MM.1S (cell line): ENCODE measurements at regions not wholly inside any gene's neighbourhood (a gene's known extent, or its start where the extent isn't known, plus 50 kb on each side); places are given as distances from the start of the nearest gene placed in this dataset.

Experiments used
- DNase-seq: peaks from one replicate; pipeline ENCODE4 v3.0.0-alpha.2; 2015
- H2AFZ ChIP-seq: fragments of 300-600 bp; sonication (generic); 2 replicates; pipeline ENCODE4 v1.6.0; 2016; ENCODE audit warnings: antibody characterized with exemption, low read length
- H3F3A ChIP-seq: fragments of 300-600 bp; sonication (generic); 2 replicates; pipeline ENCODE4 v1.6.1; 2016; ENCODE audit warnings: mild to moderate bottlenecking, antibody characterized with exemption, low read length, moderate library complexity, mixed read lengths; ENCODE audit not compliant: insufficient read depth
- H3K27ac ChIP-seq: fragments of 300-600 bp; sonication (generic); 2 replicates; pipeline ENCODE4 v1.5.1; 2016; ENCODE audit warnings: mild to moderate bottlenecking, low read length
- H3K27me3 ChIP-seq: fragments of 300-600 bp; sonication (generic); replicated peaks from 2 replicates; pipeline ENCODE4 v1.6.0; 2016; ENCODE audit warnings: low read length; ENCODE audit not compliant: insufficient read depth
- H3K36me3 ChIP-seq: fragments of 300-600 bp; sonication (generic); replicated peaks from 2 replicates; pipeline ENCODE4 v1.6.1; 2016; ENCODE audit warnings: mild to moderate bottlenecking, low read length, mixed read lengths; ENCODE audit not compliant: insufficient read depth
- H3K4me1 ChIP-seq: fragments of 300-600 bp; sonication (generic); 2 replicates; pipeline ENCODE4 v1.6.1; 2016; ENCODE audit warnings: low read length, mixed read lengths
- H3K4me2 ChIP-seq: fragments of 300-600 bp; sonication (generic); 2 replicates; pipeline ENCODE4 v1.6.0; 2016; ENCODE audit warnings: low read depth, low read length
- H3K4me3 ChIP-seq: fragments of 300-600 bp; sonication (generic); 2 replicates; pipeline ENCODE4 v1.5.1; 2016; ENCODE audit warnings: low read length, mixed read lengths
- H3K79me2 ChIP-seq: fragments of 300-600 bp; sonication (generic); 2 replicates; pipeline ENCODE4 v1.6.1; 2016; ENCODE audit warnings: mixed run types, low read length, mixed read lengths
- H3K9ac ChIP-seq: fragments of 300-600 bp; sonication (generic); 2 replicates; pipeline ENCODE4 v1.6.1; 2016; ENCODE audit warnings: low read length, mixed read lengths
- H3K9me2 ChIP-seq: fragments of 300-600 bp; sonication (generic); replicated peaks from 2 replicates; pipeline ENCODE4 v1.6.1; 2016; ENCODE audit warnings: mild to moderate bottlenecking, low read length, mixed read lengths; ENCODE audit not compliant: insufficient read depth
- H3K9me3 ChIP-seq: fragments of 300-600 bp; sonication (generic); replicated peaks from 2 replicates; pipeline ENCODE4 v1.6.1; 2016; ENCODE audit warnings: mild to moderate bottlenecking, low read length, mixed read lengths; ENCODE audit not compliant: insufficient read depth
- H4K20me1 ChIP-seq: fragments of 300-600 bp; sonication (generic); 2 replicates; pipeline ENCODE4 v1.6.1; 2016; ENCODE audit warnings: mild to moderate bottlenecking, low read length, moderate library complexity, mixed read lengths; ENCODE audit not compliant: insufficient read depth
- EZH2 ChIP-seq: fragments of 300-600 bp; sonication (generic); optimal IDR thresholded peaks from 2 replicates; pipeline ENCODE3; 2017; ENCODE audit warnings: low read depth, mild to moderate bottlenecking, antibody characterized with exemption, low read length, mixed read lengths
- EZH2phosphoT487 ChIP-seq: fragments of 300-600 bp; sonication (generic); IDR thresholded peaks from 2 replicates; pipeline ENCODE4 v1.6.1; 2018; ENCODE audit warnings: antibody characterized with exemption, low read length
- TF ChIP-seq, protein P1 (sequence below): fragments of 300-600 bp; sonication (generic); IDR thresholded peaks from 2 replicates; pipeline ENCODE4 v1.5.1; 2016; ENCODE audit warnings: antibody characterized with exemption, low read length, mixed read lengths

DNA sequence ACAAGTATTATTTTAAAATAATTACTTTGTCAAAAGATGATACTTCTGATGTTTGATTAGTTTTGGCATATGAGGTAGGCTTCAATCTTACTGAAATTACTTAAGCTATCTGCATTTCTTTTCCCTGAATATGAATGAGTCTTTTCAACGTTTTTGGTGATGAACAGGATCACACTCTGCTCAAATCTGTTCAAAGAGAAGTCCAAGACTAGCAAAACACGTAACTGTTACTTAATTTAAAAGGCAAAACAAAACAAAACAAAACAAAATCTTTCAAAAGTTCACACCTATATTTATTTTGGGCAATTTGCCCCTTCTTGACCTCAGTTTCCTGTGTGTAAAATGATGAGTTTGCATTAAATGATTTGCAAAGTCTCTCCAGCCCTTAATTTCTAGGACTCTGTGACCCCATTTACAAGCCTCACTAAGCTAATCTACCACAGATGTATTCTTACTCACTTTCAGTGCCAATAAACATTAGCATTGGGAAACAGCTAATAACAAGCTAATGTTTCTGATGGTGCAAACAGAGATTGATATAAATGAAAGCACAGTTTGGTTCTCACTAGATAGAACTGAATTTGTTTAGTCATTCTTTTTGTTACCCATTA is 865.4 kb downstream of the LTN1 start:
- H3K9me2 ChIP-seq: no peaks in the 10 kb centered on the region
- H4K20me1 ChIP-seq: no peaks in the 10 kb centered on the region
- H2AFZ ChIP-seq: 0 out of 2 replicates have a peak overlapping the region, but pooled peaks have one; percentile 14
- TF ChIP-seq, protein P1, sequence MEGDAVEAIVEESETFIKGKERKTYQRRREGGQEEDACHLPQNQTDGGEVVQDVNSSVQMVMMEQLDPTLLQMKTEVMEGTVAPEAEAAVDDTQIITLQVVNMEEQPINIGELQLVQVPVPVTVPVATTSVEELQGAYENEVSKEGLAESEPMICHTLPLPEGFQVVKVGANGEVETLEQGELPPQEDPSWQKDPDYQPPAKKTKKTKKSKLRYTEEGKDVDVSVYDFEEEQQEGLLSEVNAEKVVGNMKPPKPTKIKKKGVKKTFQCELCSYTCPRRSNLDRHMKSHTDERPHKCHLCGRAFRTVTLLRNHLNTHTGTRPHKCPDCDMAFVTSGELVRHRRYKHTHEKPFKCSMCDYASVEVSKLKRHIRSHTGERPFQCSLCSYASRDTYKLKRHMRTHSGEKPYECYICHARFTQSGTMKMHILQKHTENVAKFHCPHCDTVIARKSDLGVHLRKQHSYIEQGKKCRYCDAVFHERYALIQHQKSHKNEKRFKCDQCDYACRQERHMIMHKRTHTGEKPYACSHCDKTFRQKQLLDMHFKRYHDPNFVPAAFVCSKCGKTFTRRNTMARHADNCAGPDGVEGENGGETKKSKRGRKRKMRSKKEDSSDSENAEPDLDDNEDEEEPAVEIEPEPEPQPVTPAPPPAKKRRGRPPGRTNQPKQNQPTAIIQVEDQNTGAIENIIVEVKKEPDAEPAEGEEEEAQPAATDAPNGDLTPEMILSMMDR: no peak
- TF ChIP-seq EZH2phosphoT487: no peak
- TF ChIP-seq EZH2: no peak
- no peak overlapping the region for H3K4me3 ChIP-seq
- H3F3A ChIP-seq: no peaks in the 10 kb centered on the region
- H3K4me2 ChIP-seq: no peak overlapping the region
- no peaks in the 10 kb centered on the region for H3K27me3 ChIP-seq
- DNase-seq: no peak
- no peaks in the 10 kb centered on the region for H3K79me2 ChIP-seq
- no peaks in the 10 kb centered on the region for H3K4me1 ChIP-seq
- H3K9ac ChIP-seq: no peak overlapping the region
- H3K9me3 ChIP-seq: no peaks in the 10 kb centered on the region
- no peak overlapping the region for H3K27ac ChIP-seq
- H3K36me3 ChIP-seq: no peaks in the 10 kb centered on the region

DNA sequence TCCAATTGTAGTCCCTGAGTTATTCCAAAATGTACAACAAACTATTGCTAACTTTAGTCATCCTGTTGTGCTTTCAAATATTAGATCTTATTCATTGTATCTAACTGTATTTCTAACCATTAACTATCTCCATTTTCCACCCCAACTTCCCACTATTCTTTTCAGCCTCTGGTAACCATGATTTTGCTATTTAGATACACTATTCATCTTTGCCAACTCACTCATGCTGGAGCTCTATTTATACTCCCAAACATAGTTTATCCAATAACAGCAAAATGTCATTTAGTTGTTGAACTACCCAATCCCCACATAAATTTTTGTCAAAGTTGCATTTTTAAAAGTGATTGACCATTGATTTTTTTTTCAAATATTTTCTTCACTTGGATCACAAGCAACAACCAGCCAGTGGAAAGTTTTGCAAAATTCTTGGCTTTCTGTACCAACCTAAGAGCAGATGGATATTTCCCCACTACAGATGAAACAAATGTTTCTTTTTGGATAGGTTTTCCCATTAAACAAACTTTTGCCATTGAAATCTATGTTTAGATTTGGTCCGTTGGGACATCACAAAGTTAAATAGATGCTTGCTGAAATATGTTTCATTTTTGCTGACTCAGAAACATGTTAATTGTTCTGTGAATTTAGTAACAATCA is 866.0 kb downstream of the LTN1 start:
- TF ChIP-seq EZH2 (no peak), EZH2phosphoT487 (no peak)
- TF ChIP-seq, protein P1: no peak
- Histone ChIP-seq H3K36me3 (no peaks in the 10 kb centered on the region), H3K4me1 (no peaks in the 10 kb centered on the region), H2AFZ (no peak overlapping the region), H3K4me3 (no peak overlapping the region), H3K79me2 (no peaks in the 10 kb centered on the region), H3K27ac (no peak overlapping the region), H3K9ac (no peak overlapping the region), H3F3A (no peaks in the 10 kb centered on the region), H3K27me3 (no peaks in the 10 kb centered on the region), H3K9me3 (no peaks in the 10 kb centered on the region), H4K20me1 (no peaks in the 10 kb centered on the region), H3K9me2 (no peaks in the 10 kb centered on the region), H3K4me2 (no peak overlapping the region)
- no peak for DNase-seq

DNA sequence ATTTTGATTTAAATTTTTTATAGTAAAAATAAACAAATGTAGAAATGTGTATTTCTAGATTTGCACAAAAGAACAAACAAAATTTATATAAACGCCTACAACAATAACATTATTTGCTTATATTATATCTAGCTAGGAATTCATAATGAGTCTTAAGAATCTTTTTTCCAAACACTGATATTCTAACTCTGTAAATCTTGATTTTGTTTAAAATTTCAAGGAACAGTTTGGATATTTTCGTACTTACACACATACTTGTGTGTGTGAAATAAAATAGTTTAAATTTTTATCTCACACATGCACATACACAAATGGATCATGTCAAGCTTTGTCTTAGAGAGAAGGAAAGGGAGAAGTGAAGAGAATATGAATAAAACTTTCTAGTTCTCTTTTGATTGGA is 868.1 kb downstream of the LTN1 start:
- Histone ChIP-seq H3K36me3 (no peaks in the 10 kb centered on the region), H3K27me3 (no peaks in the 10 kb centered on the region), H3K9ac (no peak overlapping the region), H3K4me2 (no peak overlapping the region), H3K4me1 (no peaks in the 10 kb centered on the region), H3K79me2 (no peaks in the 10 kb centered on the region), H3K9me2 (no peaks in the 10 kb centered on the region), H3K9me3 (no peaks in the 10 kb centered on the region), H2AFZ (no peak overlapping the region), H3F3A (no peaks in the 10 kb centered on the region), H4K20me1 (no peaks in the 10 kb centered on the region), H3K27ac (no peak overlapping the region), H3K4me3 (no peak overlapping the region)
- no peak for TF ChIP-seq EZH2phosphoT487
- TF ChIP-seq, protein P1: no peak
- no peak for TF ChIP-seq EZH2
- no peak for DNase-seq
